PC-9 (cell line): ENCODE measurements at regions not wholly inside any gene's neighbourhood (a gene's known extent, or its start where the extent isn't known, plus 50 kb on each side); places are given as distances from the start of the nearest gene placed in this dataset.

ENCODE experiments used
- BruUV-seq: library from RNA; stranded (reverse); fragments of 400-500 nt; replicated peaks from 2 replicates; lab custom pipeline; 2021; lab: Mats Ljungman, UMichigan
- CTCF ChIA-PET: fragments of 300-600 bp; sonication (Branson Sonifier 250); formaldehyde crosslinking; loops from one replicate; lab custom pipeline; 2022; ENCODE audit warnings: antibody characterized with exemption; lab: Charles Lee
- POLR2A ChIA-PET: fragments of 300-600 bp; sonication (Branson Sonifier 250); formaldehyde crosslinking; loops from one replicate; lab custom pipeline; 2022; ENCODE audit warnings: antibody characterized with exemption; ENCODE audit not compliant: unreplicated experiment; lab: Charles Lee
- DNase-seq, 2 experiments: peaks; one replicate each; pipeline versions ENCODE4 v3.0.0 to v3.0.0-alpha.2; 2015 to 2022; ENCODE audit warnings: mixed read lengths in 1 of 2
- H2AFZ ChIP-seq: fragments of 200-600 bp; sonication (generic); 2 replicates; pipeline ENCODE4 v1.8.1; 2017; ENCODE audit warnings: antibody characterized with exemption
- H3F3A ChIP-seq: fragments of 200-600 bp; sonication (generic); 2 replicates; pipeline ENCODE4 v1.8.1; 2017; ENCODE audit warnings: antibody characterized with exemption, mild to moderate bottlenecking, low read depth; ENCODE audit not compliant: insufficient read depth
- H3K27ac ChIP-seq: fragments of 200-600 bp; sonication (generic); 2 replicates; pipeline ENCODE4 v1.6.1; 2016; ENCODE audit warnings: mixed run types
- H3K27me3 ChIP-seq: fragments of 200-600 bp; sonication (generic); 2 replicates; pipeline ENCODE4 v1.6.1; 2016; ENCODE audit warnings: low read depth, mixed run types; ENCODE audit not compliant: insufficient read depth
- H3K36me3 ChIP-seq: fragments of 200-600 bp; sonication (generic); 2 replicates; pipeline ENCODE4 v1.6.1; 2016; ENCODE audit warnings: low read depth, mixed run types
- H3K4me1 ChIP-seq: fragments of 200-600 bp; sonication (generic); replicated peaks from 2 replicates; pipeline ENCODE4 v1.6.1; 2016; ENCODE audit warnings: mixed run types; ENCODE audit not compliant: insufficient read depth
- H3K4me2 ChIP-seq: fragments of 200-600 bp; sonication (generic); 2 replicates; pipeline ENCODE4 v1.6.1; 2017; ENCODE audit warnings: mixed run types
- H3K4me3 ChIP-seq: fragments of 200-600 bp; sonication (generic); 2 replicates; pipeline ENCODE4 v1.6.1; 2016; ENCODE audit warnings: mixed run types
- H3K79me2 ChIP-seq: fragments of 200-600 bp; sonication (generic); 2 replicates; pipeline ENCODE4 v1.6.1; 2017; ENCODE audit warnings: low read depth, mixed run types
- H3K9me2 ChIP-seq: fragments of 200-600 bp; sonication (generic); 2 replicates; pipeline ENCODE4 v1.8.1; 2017; ENCODE audit warnings: mild to moderate bottlenecking; ENCODE audit not compliant: insufficient read depth
- H3K9me3 ChIP-seq: fragments of 200-600 bp; sonication (generic); 2 replicates; pipeline ENCODE4 v1.8.1; 2016; ENCODE audit warnings: low read depth; ENCODE audit not compliant: insufficient read depth
- H4K20me1 ChIP-seq: fragments of 200-600 bp; sonication (generic); 2 replicates; pipeline ENCODE4 v1.8.1; 2017; ENCODE audit not compliant: insufficient read depth
- CTCF ChIP-seq: fragments of 200-600 bp; sonication (generic); conservative IDR thresholded peaks from 2 replicates; pipeline ENCODE4 v1.6.1; 2017; ENCODE audit warnings: mixed run types, antibody characterized with exemption, mild to moderate bottlenecking, moderate library complexity
- EZH2 ChIP-seq: fragments of 200-600 bp; sonication (generic); IDR thresholded peaks from 2 replicates; pipeline ENCODE4 v1.8.0; 2017; ENCODE audit warnings: antibody characterized with exemption, low read depth
- intact Hi-C: fragments of 100-400 bp; cut with micrococcal nuclease; formaldehyde crosslinking; loops from one replicate; pipeline ENCODE4 v1.10.0; 2022; ENCODE audit not compliant: unreplicated experiment

GRCh38 chr3:64345371-64345770 is 120.1 kb upstream of the PRICKLE2 start:
- peak overlapping the region; percentile 62 for H3K4me2 ChIP-seq
- intact Hi-C loops, result no loop called here

GRCh38 chr3:64344721-64345207 is 119.5 kb upstream of the PRICKLE2 start:
- DNase-seq, result peak; percentile 47 to 67
- Histone ChIP-seq H3K9me3 (no peaks in the 10 kb centered on the region), H2AFZ (peak overlapping the region; percentile 55; the same call in 1 of the 2 replicates), H3F3A (peaks cover 8% of the 10 kb centered on the region), H3K36me3 (no peaks in the 10 kb centered on the region), H3K4me3 (no peak overlapping the region), H3K4me2 (peak overlapping the region; percentile 62), H4K20me1 (no peaks in the 10 kb centered on the region), H3K27me3 (no peaks in the 10 kb centered on the region), H3K27ac (peak overlapping the region; percentile 60; the same call in 1 of the 2 replicates), H3K4me1 (peaks cover 35% of the 10 kb centered on the region), H3K79me2 (no peaks in the 10 kb centered on the region), H3K9me2 (no peaks in the 10 kb centered on the region)
- no TSS peak for BruUV-seq
- intact Hi-C loops, result no loop called here
- ChIA-PET POLR2A (interaction anchor here (0.5 kb wide), 1 partner anchor 158 kb away, joined by 3 read pairs; no protein-coding TSS in a partner anchor), CTCF (no interaction called here)
- TF ChIP-seq EZH2, result no peak
- no peak for TF ChIP-seq CTCF

More at GRCh38 chr3:64345371-64345770, 120.1 kb upstream of the PRICKLE2 start:
- CTCF ChIA-PET, result no interaction called here
- H3K4me1 ChIP-seq, result peaks cover 35% of the 10 kb centered on the region
- no peaks in the 10 kb centered on the region for H3K36me3 ChIP-seq
- TF ChIP-seq CTCF (no peak), EZH2 (no peak)
- H4K20me1 ChIP-seq, result no peaks in the 10 kb centered on the region
- POLR2A ChIA-PET, result no interaction called here
- H3K79me2 ChIP-seq, result no peaks in the 10 kb centered on the region
- no peaks in the 10 kb centered on the region for H3K9me3 ChIP-seq
- H2AFZ ChIP-seq, result peak overlapping the region; percentile 55; the same call in 1 of the 2 replicates
- H3K27ac ChIP-seq, result peak overlapping the region; percentile 60; the same call in 1 of the 2 replicates
- no peaks in the 10 kb centered on the region for H3K27me3 ChIP-seq
- DNase-seq, result peak in 1 of 2 experiments; percentile 56
- no peaks in the 10 kb centered on the region for H3K9me2 ChIP-seq
- no TSS peak for BruUV-seq
- H3F3A ChIP-seq, result peaks cover 8% of the 10 kb centered on the region
- no peak overlapping the region for H3K4me3 ChIP-seq

GRCh38 chr3:64343689-64344430 is 118.6 kb upstream of the PRICKLE2 start:
- ChIA-PET POLR2A (interaction anchor here (0.5 kb wide), 1 partner anchor 74 kb away, joined by 5 read pairs; no protein-coding TSS in a partner anchor), CTCF (no interaction called here)
- no TSS peak for BruUV-seq
- Histone ChIP-seq H3F3A (peaks cover 8% of the 10 kb centered on the region), H3K36me3 (no peaks in the 10 kb centered on the region), H3K9me3 (no peaks in the 10 kb centered on the region), H2AFZ (no peak overlapping the region), H3K27me3 (no peaks in the 10 kb centered on the region), H3K4me1 (peaks cover 35% of the 10 kb centered on the region), H3K9me2 (no peaks in the 10 kb centered on the region), H3K4me2 (0 out of 2 replicates have a peak overlapping the region, but pooled peaks have one; percentile 62), H3K27ac (peak overlapping the region; percentile 61; the same call in 1 of the 2 replicates), H3K4me3 (no peak overlapping the region), H4K20me1 (no peaks in the 10 kb centered on the region), H3K79me2 (no peaks in the 10 kb centered on the region)
- intact Hi-C loops, result loop anchor here (1.0 kb wide), 1 partner anchor 7 kb away; no protein-coding TSS in a partner anchor
- DNase-seq, result no peak
- no peak for TF ChIP-seq CTCF
- no peak for TF ChIP-seq EZH2
